ENCODE measurements at regions not wholly inside any gene's neighbourhood (a gene's known extent, or its start where the extent isn't known, plus 50 kb on each side); places are given as distances from the start of the nearest gene placed in this dataset.

GRCh38 chr6:126439040-126439439, 99.1 kb downstream of the CENPW start:
- no peak for TF ChIP-seq ZNF462 (CRISPR knock-in tag; IDR thresholded peaks at IDR 0.05)
- TF ChIP-seq STAT1 (IDR thresholded peaks at IDR 0.05; ENCODE audit: unreplicated experiment), result no peak
- TF ChIP-seq CTCF (conservative IDR thresholded peaks at IDR 0.05; ENCODE audit: low read depth in 2 of 2), result no peak
- TF ChIP-seq CREB1 (CRISPR knock-in tag; IDR thresholded peaks at IDR 0.05; ENCODE audit: low read depth), result no peak
- TF ChIP-seq ZNF114 (CRISPR knock-in tag; IDR thresholded peaks at IDR 0.05), result no peak
- no peak for TF ChIP-seq POLR2AphosphoS5 (IDR thresholded peaks at IDR 0.05; ENCODE audit: low read depth)
- no peak for TF ChIP-seq EZH2 (IDR thresholded peaks at IDR 0.05; ENCODE audit: low read depth, unreplicated experiment)
- no peak for TF ChIP-seq REST (IDR thresholded peaks at IDR 0.05; ENCODE audit: unreplicated experiment)
- no peak for TF ChIP-seq ETS1 (IDR thresholded peaks at IDR 0.05)
- TF ChIP-seq ZNF331 (CRISPR knock-in tag; IDR thresholded peaks at IDR 0.05; ENCODE audit: low read depth), result no peak
- TF ChIP-seq EZH2phosphoT487 (IDR thresholded peaks at IDR 0.05; ENCODE audit: unreplicated experiment), result no peak
- no peak for TF ChIP-seq NANOG (IDR thresholded peaks at IDR 0.05; ENCODE audit: borderline replicate concordance)
- Mint-ChIP-seq H3K9me3 (peaks cover 5% of the 10 kb centered on the region; the same call in 1 of the 3 replicates), H3K4me3 (no peak overlapping the region), H3K27me3 (ENCODE audit: insufficient read depth, low read depth, poor library complexity) (no peaks in the 10 kb centered on the region), H3K36me3 (ENCODE audit: low read depth) (no peaks in the 10 kb centered on the region), H3K27ac (no peak overlapping the region), H3K4me1 (peaks cover 3% of the 10 kb centered on the region)
- Histone ChIP-seq H3K79me2 (replicated peaks; ENCODE audit: insufficient read depth) (no peaks in the 10 kb centered on the region), H3K27ac (ENCODE audit: low read depth) (no peak overlapping the region), H3K27me3 (ENCODE audit: insufficient read depth) (no peaks in the 10 kb centered on the region), H3F3A (replicated peaks; ENCODE audit: low read depth) (no peaks in the 10 kb centered on the region), H3K4me1 (ENCODE audit: insufficient read depth) (no peaks in the 10 kb centered on the region), H2AFZ (no peak overlapping the region), H4K20me1 (replicated peaks; ENCODE audit: insufficient read depth) (no peaks in the 10 kb centered on the region), H3K4me2 (no peak overlapping the region), H3K36me3 (ENCODE audit: insufficient read depth) (no peaks in the 10 kb centered on the region), H3K9me2 (ENCODE audit: insufficient read depth) (no peaks in the 10 kb centered on the region), H3K4me3 (no peak overlapping the region)
- DNase-seq (ENCODE audit: low spot score) (no peak), ATAC-seq (no peak)
